SKM-1 treated with dmso at 0.1 percent for 144 hours (cell line): ENCODE measurements at regions not wholly inside any gene's neighbourhood (a gene's known extent, or its start where the extent isn't known, plus 50 kb on each side); places are given as distances from the start of the nearest gene placed in this dataset.
"Not testable (repeated sequence)": the region's sequence is repeated elsewhere in the genome, so short reads cannot be mapped to it uniquely, and the experiment has no call there.

Experiments
- DNase-seq: peaks from one replicate; lab custom pipeline; 2025; ENCODE audit not compliant: unreplicated experiment; lab: John Stamatoyannopoulos, UW

DNA sequence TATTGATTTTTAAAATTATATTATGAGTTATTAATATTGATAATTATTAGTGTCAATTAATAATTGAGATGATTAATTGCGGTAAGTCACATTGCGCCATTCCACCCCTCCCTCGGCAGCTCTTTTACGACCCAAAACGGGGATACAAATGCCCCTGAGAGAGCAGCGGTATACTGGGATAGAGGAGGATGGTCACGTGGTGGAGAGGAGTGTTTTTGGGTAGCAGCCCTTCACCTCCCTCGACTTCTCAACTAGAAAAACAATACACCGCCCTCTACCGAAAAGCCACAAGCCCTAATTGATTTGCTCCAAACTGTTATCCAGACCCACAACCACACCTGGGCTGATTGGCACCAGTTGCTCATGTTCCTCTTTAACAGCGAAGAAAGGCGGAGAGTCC is 71.0 kb downstream of the DAPL1 start:
- not testable (repeated sequence) for DNase-seq

DNA sequence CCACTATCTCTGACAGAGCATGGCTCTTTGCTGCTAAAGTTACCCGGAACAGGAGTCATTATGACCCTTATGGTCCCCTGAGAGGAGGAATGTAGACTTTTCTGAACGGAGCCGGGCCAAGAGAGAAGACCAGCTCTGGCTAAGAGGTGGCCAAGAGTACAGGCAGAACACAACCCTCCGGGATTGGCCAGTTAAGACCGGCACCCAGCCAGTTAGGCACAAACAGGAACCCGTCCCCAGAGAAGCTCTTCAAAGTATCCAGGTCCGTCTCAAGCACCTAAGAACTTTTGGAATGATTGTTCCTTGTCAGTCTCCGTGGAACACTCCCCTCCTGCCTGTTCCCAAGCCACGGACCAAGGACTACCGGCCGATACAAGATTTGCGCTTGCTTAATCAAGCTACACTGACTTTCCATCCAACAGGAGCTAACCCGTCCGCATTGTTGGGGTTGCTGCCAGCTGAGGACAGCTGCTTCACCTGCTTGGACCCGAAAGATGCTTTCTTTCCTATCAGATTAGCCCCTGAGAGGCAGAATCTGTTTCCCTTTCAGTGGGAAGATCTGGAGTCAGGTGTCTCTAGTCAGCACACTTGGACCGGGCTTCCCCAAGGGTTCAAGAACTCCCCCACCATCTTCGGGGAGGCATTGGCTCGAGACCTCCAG is 72.5 kb downstream of the DAPL1 start:
- DNase-seq, result not testable (repeated sequence)

DNA sequence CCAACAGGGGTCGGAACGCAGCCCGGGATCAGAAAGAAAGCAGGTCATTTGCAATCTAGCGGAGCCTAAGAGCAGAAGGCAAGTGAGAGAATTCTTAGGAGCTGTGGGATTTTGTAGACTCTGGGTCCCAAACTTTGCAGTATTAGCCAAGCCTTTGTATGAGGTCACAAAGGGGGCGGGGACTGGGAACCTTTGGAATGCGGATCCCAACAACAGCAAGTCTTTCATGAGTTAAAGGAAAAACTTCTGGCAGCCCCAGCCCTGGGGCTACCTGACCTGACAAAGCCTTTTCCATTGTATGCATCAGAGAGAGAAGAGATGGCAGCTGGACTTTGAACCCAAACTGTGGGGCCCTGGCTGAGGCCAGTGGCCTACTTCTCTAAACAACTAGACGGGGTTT is 73.3 kb downstream of the DAPL1 start:
- DNase-seq, result not testable (repeated sequence)

DNA sequence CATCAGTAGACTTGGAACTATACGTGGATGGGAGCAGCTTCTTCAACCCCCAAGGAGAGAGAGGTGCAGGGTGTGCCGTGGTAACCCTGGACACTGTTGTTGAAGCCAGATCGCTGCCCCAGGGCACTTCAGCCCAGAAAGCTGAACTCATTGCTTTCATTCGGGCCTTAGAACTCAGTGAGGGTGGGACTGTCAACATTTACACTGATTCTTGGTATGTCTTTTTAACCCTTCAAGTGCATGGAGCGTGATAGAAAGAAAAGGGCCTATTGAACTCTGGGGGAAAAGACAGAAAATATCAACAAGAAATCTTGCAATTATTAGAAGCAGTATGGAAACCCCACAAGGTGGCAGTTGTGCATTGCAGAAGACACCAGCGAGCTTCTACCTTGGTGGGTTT is 74.0 kb downstream of the DAPL1 start:
- not testable (repeated sequence) for DNase-seq

- DNase-seq, result not testable (repeated sequence)
Observed at GRCh38 chr2:158869609-158870008, 74.5 kb downstream of the DAPL1 start.

DNA sequence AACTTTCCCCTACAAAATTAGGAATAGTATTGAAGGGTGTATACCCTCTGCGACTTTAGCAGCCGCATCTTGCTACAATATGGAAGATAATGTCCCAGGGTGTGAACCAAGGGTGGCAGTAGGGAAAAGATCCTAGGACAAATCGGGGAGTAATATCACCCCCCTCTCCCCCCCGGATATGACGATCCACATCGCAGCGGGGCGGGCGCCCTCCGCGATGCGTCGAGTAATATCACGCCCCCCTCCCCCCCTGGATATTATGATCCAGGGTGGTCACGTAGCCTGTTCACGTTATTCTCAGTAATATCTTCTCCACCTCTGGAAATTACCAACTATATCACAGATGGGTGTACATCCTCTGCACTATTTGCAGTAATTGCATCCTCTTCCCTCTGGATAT is 82.9 kb downstream of the DAPL1 start:
- DNase-seq, result no peak

DNA sequence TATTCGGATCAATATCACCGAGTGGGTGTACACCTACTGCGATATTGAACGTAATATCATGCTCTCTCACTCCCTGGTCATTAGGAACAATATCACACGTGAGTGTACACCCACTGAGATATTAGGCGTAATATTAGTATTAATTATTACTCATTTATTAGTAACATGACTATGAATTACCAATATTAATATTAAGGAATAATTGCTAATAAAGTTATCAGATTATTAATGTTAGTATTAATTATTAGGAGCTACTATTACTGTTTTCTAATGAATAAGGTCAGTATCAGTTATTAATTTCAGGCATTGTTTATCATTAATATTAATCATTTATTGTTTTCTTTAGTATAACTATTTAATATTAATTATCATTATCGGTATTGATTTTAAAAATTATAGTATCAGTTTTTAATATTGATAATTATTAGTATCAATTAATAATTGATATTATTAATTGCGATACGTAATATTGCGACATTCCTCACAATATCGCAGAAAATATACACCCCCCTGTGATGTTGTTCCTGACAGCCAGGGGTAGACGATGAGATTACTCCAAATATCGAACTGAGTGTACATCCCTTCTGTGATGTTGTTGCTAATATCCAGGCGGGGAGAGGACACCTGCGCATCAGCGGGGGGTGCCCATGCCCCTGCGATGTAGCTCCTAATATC is 84.2 kb downstream of the DAPL1 start:
- no peak for DNase-seq

DNA sequence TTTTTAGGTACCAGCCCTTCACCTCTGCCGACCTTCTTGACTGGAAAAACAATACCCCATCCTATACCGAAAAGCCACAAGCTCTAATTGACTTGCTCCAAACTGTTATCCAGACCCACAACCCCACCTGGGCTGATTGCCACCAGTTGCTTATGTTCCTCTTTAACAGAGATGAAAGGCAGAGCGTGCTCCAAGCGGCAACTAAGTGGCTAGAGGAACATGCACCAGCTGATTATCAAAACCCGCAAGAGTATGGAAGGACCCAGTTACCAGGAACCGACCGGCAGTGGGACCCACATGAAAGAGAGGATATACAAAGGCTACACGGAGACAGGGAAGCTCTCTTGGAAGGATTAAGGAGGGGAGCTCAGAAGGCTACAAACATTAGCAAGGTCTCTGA is 86.1 kb upstream of the TANC1 start:
- no peak for DNase-seq

DNA sequence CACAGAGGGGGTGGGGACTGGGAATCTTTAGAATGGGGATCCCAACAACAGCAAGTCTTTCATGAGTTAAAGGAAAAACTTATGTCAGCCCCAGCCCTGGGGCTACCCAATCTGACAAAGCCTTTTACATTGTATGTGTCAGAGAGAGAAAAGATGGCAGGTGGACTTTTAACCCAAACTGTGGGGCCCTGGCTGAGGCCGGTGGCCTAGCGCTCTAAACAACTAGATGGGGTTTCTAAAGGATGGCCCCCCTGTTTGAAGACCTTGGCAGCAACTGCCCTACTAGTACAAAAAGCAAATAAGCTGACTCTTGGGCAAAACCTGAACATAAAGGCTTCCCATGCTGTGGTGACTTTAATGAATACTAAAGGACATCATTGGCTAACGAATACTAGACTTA is 83.9 kb upstream of the TANC1 start:
- not testable (repeated sequence) for DNase-seq

DNA sequence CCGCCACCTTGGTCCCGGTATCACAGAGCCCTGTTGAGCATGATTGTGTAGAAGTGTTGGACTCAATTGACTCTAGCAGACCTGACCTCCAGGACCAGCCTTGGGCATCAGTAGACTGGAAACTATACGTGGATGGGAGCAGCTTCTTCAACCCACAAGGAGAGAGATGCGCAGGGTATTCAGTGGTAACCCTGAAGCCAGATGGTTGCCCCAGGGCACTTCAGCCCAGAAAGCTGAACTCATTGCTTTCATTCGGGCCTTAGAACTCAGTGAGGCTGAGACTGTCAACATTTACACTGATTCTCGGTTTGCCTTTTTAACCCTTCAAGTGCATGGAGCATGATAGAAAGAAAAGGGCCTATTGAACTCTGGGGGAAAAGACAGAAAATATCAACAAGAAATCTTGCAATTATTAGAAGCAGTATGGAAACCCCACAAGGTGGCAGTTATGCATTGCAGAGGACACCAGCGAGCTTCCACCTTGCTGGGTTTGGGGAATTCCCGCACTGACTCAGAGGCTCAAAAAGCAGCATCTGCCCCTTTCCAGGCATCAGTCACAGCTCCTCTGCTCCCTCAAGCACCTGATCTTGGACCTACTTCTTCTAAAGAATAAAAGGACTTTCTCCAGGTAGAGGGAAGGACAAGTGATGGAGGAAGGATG is 83.3 kb upstream of the TANC1 start:
- DNase-seq, result not testable (repeated sequence)

GRCh38 chr2:158885679-158886050 is 82.8 kb upstream of the TANC1 start:
- not testable (repeated sequence) for DNase-seq

- DNase-seq, result no peak
Observed at GRCh38 chr2:158889135-158889853, 79.1 kb upstream of the TANC1 start.

DNA sequence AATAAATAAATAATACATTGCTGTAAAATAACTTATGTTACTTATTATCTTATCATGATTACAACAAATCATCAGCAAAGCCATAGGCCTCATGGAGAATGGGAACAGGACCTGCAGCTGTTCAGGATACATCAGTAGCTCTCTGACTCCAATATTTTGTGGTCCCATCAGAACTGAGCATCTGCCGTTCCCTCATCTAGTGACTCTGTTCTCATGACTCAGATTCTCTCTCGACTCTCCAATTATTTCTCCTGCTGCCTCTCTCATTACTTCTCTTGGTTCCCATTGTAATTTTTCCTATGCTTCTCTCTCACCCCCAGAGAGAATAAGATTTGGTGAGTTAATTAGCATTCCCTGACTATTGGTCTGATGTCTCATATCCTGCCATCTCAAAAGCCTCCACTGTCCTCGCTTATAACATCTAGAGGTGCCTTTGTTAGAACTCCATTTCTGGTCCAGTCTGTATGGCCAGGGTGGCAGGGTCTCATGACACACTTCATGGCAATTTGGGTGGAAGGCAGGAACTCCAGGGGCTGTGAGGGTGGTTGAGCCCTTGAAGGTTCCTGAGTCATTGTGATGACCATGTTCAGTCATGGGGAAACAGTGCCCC is 78.0 kb upstream of the TANC1 start:
- DNase-seq, result no peak

DNA sequence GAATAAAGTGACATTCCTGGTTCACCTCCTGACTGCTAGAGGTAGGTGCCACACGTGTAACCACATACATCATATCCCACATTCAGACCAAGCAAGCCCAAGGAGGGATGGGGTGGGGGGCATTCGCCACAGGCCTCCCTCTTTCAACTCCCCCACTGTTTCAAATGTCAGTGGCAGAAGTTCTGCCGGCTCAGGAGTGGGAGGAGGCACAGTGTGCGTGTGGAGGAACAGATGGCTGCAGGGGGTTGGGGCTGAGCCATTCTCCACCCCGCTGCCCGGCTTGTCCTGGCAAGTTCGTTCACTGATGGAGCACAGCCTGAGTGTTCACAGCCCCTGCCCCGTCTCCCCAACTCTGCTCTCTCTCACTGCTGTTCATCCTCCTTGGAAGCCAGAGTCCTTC is 75.4 kb upstream of the TANC1 start:
- no peak for DNase-seq

DNA sequence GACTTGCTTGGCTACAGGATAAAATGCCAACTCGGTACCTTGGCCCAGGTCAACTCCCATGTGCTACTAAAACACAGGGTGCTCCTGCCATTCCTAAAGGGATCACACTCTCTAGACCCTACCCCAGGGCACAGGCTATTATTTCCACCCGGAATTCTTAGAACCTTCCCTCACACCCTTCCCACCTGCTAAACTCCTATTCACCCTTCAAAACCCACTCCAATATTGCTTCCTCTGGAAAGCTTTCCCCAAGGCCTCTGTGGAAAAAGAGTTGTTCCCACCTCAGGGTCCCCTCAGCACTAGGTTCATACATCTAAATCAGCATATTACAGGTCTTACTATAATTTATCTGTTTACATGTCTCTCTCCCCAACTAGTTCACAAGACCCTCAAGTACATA is 75.0 kb upstream of the TANC1 start:
- DNase-seq, result no peak

DNA sequence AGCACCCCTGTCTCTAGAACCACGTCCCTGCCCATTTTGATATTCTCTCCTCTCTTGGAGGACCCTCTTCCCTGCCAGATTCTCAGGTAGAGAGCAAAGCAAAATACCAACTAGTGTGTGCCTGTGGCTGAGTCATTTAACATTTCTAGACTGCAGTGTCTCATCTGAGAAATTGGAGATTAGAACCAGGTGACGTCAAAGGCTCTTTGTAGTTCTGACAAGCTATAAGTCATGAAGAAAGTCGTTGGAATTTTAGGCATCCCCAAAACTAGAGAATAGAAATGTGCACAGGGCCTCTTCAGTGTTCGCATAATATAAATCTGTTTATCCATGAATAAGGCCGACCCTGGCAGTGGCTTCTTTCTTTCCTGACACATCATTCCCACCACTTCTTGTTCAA is 74.4 kb upstream of the TANC1 start:
- DNase-seq, result no peak

- no peak for DNase-seq
Observed at GRCh38 chr2:158894572-158894971, 73.9 kb upstream of the TANC1 start.

- no peak for DNase-seq
Observed at GRCh38 chr2:158900345-158900744, 68.1 kb upstream of the TANC1 start.

GRCh38 chr2:158902005-158902398 is 66.4 kb upstream of the TANC1 start:
- DNase-seq, result no peak

DNA sequence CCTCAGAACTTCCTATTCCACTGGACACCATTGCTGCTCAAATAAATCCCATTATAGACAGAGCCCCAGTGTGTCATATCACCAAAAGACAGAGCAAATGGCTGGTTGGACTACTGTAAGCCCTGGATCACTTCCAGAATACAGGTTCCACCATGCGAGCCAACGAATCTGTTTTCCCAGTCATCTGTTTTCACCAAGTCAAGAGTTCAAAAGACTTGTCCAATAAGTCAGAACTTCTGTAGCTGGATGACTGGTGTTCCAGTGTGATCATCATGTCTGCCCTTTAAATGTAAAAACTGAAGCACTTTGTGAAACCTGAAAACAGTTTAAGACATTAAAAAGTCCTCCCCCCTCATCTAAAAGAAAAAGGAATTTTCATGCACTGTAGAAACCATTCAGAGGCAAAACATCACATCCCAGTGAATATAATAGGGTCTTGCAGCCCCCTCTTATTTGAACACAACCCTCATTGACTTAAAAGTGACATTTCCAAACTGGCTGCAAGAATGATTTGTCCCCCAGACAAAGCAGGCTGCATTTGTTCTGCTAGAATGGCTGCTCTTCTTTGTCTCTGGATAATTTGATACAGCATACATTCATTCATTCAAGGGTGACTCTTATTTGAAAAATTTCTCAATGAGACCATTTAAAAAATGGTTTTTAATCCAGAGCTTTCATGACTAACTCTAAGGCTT is 64.6 kb upstream of the TANC1 start:
- DNase-seq, result no peak
